HepG2 (cell line): ENCODE measurements at regions not wholly inside any gene's neighbourhood (a gene's known extent, or its start where the extent isn't known, plus 50 kb on each side); places are given as distances from the start of the nearest gene placed in this dataset.

Experiments used
- EP300 ChIP-seq, 3 experiments: sonication (generic) in 1 of 3; formaldehyde crosslinking in 1 of 3; IDR thresholded peaks; 2 replicates each; pipeline versions ENCODE4 v1.5.1 to v1.6.1; 2011 to 2020; ENCODE audit warnings: low read depth in 2 of 3, low read length in 2 of 3, borderline replicate concordance in 1 of 3, improper control_type of control experiment in 1 of 3, mild to moderate bottlenecking in 1 of 3, missing genetic modification reagents in 1 of 3, moderate library complexity in 1 of 3
- IKZF4 ChIP-seq: sonication (generic); formaldehyde crosslinking; IDR thresholded peaks from 2 replicates; pipeline ENCODE4 v1.5.1; 2020; ENCODE audit warnings: borderline replicate concordance, mild to moderate bottlenecking, low read depth, missing genetic modification reagents; ENCODE audit errors: not compliant biosample characterization
- MTA3 ChIP-seq: sonication (generic); formaldehyde crosslinking; IDR thresholded peaks from 2 replicates; pipeline ENCODE4 v1.4.0; 2020; ENCODE audit warnings: missing genetic modification reagents
- NFE2L2 ChIP-seq: fragments of 150-350 bp; IDR thresholded peaks from 2 replicates; pipeline ENCODE4 v1.6.1; 2014; ENCODE audit warnings: low read length
- POLR2AphosphoS2 ChIP-seq: IDR thresholded peaks from 2 replicates; pipeline ENCODE4 v1.6.1; 2011; ENCODE audit warnings: low read depth, low read length, improper control_type of control experiment
- ZBTB3 ChIP-seq: sonication (generic); formaldehyde crosslinking; IDR thresholded peaks from 2 replicates; pipeline ENCODE4 v1.4.0; 2020; ENCODE audit warnings: low read depth, mild to moderate bottlenecking, moderate library complexity, missing genetic modification reagents, borderline replicate concordance
- TF ChIP-seq, protein P1 (sequence below): sonication (generic); formaldehyde crosslinking; IDR thresholded peaks from 2 replicates; pipeline ENCODE4 v1.8.1; 2022; ENCODE audit warnings: mild to moderate bottlenecking, missing genetic modification reagents
- TF ChIP-seq, protein P2 (sequence below): sonication (generic); formaldehyde crosslinking; IDR thresholded peaks from 2 replicates; pipeline ENCODE4 v1.5.0; 2020; ENCODE audit warnings: mild to moderate bottlenecking, missing genetic modification reagents, moderate library complexity

DNA sequence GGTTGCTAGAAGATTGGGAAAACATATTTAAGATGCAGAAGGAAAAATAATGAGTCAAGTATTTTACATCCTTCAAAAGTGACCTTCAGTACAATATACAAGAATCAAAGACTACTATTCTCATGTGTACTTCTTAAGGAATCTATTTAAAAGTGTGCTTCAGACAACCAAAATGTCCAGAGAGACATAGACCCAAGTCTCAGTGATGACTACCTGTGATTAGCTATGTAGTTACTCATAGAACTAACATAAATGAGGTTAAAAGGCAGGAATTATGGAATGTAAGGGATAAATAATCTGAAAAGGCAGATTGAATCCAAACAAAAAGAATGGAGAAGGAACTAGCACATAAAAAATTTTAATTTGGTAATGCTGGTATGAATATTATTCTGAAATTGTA lies 634.7 kb upstream of the FAM241A start:
- TF ChIP-seq NFE2L2 = no peak
- TF ChIP-seq, protein P1, sequence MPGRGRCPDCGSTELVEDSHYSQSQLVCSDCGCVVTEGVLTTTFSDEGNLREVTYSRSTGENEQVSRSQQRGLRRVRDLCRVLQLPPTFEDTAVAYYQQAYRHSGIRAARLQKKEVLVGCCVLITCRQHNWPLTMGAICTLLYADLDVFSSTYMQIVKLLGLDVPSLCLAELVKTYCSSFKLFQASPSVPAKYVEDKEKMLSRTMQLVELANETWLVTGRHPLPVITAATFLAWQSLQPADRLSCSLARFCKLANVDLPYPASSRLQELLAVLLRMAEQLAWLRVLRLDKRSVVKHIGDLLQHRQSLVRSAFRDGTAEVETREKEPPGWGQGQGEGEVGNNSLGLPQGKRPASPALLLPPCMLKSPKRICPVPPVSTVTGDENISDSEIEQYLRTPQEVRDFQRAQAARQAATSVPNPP = no peak
- TF ChIP-seq IKZF4 (CRISPR knock-in tag) = no peak
- TF ChIP-seq POLR2AphosphoS2 = no peak
- TF ChIP-seq, protein P2, sequence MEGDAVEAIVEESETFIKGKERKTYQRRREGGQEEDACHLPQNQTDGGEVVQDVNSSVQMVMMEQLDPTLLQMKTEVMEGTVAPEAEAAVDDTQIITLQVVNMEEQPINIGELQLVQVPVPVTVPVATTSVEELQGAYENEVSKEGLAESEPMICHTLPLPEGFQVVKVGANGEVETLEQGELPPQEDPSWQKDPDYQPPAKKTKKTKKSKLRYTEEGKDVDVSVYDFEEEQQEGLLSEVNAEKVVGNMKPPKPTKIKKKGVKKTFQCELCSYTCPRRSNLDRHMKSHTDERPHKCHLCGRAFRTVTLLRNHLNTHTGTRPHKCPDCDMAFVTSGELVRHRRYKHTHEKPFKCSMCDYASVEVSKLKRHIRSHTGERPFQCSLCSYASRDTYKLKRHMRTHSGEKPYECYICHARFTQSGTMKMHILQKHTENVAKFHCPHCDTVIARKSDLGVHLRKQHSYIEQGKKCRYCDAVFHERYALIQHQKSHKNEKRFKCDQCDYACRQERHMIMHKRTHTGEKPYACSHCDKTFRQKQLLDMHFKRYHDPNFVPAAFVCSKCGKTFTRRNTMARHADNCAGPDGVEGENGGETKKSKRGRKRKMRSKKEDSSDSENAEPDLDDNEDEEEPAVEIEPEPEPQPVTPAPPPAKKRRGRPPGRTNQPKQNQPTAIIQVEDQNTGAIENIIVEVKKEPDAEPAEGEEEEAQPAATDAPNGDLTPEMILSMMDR (CRISPR knock-in tag) = no peak
- no peak for TF ChIP-seq MTA3
- no peak for TF ChIP-seq ZBTB3
- TF ChIP-seq EP300 (IDR thresholded peaks at IDR 0.05; ENCODE audit: low read depth in 2 of 2, low read length in 2 of 2) = no peak
- no peak for TF ChIP-seq EP300 (CRISPR knock-in tag; IDR thresholded peaks at IDR 0.05; ENCODE audit: borderline replicate concordance)
